ENCODE measurements at regions not wholly inside any gene's neighbourhood (a gene's known extent, or its start where the extent isn't known, plus 50 kb on each side); places are given as distances from the start of the nearest gene placed in this dataset.
"Not testable (repeated sequence)": the region's sequence is repeated elsewhere in the genome, so short reads cannot be mapped to it uniquely, and the experiment has no call there.

DNA sequence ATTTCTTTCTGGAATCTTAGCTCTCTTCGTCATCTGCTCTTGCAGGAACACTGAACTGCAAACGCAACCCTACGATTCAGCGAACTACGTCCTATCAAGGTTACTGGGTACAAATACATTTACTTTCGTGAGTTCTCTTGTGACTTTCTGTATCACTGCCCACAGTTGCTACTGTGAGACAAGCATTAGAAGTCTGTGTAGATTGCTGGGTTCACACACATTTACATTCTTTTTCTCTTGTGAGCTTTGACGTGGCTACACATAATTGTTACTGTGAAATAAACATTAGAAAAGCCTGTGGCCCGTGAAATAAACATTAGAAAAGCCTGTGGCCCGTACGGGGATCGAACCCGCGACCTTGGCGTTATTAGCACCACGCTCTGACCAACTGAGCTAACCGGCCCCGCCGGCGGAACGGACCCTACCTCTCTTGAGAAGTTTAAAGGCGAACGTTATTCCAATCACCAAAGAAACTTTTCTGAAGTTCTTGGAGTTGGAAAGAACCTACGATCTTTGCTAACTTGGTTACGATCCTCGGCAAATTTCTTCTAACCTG is 61.2 kb upstream of the ZNF322 start:
- not testable (repeated sequence) for DNase-seq (ENCODE audit: low read depth)

DNA sequence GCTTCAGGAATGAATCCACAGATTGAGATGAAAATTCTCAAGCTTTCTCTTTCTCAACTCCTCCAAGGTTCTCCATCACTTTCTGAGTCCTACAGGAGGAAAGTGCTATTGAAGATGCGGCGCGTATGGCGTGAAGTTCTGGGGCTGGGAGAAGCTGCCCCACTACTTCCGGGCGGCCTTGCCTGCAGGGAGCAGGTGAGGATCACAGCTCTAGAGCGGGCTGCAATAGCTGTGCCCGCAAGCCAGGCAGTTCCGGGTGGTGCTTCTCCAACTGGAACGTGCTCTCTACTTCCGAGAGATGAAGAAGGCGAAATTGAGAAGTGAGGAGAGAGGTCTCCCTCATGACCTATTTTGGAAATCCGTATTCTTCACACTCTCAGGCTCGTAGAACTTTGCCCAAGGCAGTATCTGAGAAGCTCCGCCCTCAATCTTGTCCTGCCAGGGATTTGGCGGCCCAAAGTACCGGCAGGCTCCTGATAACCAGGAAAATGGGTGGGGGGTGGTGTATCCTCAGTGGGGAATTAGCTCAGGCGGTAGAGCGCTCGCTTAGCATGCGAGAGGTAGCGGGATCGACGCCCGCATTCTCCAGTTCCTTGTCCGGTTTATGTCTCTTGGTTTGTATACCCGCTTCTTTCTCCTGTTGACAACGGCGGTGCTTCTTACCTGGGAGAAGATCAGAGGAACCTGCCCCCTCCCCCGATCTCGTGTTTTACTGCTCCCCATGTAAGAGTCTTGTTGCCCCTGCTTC is 70.6 kb upstream of the ZNF322 start:
- DNase-seq (ENCODE audit: low read depth), result not testable (repeated sequence)

DNA sequence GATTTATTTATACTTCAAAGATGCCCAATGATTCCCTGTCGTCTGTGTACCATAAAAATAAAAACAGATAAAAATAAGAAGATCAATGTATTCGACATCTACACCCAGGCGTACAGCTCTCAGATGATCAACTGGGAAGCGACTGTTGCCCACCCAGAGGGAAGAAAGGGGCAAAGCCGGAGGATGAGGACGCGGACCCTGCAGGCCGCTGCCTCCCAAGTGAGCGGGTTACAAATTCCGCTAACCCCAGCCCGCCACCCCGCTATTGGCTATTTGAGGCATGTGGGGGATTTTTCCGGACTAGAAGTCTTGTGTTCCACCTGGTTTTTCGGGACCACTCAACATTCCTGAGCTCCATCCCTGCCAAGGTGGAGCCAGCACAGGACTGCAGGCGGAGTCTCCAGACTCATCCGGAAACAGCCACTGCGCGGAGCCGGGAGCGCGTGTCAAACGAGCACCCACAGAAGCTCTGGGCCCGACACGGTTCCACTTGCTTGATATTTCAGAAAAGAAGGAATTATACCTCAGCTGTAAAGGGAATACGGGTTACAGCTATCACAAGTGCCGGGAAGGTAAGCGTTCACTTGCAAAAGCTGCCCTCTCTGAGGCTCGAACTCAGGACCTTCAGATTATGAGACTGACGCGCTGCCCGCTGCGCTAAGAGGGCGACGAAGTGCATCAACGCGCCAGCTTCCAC is 75.4 kb upstream of the ZNF322 start:
- DNase-seq (ENCODE audit: low read depth), result not testable (repeated sequence)

DNA sequence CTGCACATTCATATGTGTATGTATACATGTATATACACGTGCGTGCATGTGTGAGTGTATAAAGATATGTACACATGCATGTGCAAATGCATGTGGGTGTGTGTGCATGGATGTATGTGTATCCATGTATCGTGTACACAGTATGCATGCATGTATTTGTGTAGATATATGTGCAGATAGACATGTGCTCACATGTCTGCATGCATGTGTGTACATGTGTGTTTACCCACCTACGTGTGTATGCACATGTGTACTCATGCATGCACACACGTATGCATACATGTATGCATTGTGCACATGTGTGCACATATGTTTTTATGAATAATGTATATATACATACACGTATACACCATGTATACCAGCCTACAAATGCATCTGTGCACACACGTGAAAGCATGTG is 80.3 kb upstream of the ZNF322 start:
- DNase-seq (ENCODE audit: low read depth), result no peak

DNA sequence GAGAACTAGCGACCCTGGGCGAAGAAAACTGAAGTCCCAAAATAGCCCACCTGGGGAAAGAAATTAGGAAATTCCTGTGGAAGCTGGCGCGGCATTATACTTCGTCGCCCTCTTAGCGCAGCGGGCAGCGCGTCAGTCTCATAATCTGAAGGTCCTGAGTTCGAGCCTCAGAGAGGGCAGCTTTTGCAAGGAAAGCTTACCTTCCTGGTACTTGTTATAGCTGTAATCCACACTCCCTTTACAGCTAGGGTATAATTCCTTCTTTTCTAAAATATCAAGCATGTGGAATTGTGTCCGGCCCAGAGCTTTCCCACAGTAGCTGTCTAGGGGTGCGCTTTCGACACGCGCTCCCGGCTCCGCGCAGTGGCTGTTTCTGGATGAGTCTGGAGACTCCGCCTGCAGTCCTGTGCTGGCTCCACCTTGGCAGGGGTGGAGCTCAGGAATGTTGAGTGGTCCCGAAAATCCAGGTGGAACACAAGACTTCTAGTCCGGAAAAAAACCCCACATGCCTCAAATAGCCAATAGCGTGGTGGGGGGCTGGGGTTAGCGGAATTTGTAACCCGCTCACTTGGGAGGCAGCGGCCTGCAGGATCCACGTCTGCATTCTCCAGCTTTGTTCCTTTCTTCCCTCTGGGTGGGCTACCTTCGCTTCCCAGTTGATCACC is 83.7 kb upstream of the ZNF322 start:
- DNase-seq (ENCODE audit: low read depth), result peak; percentile 47

DNA sequence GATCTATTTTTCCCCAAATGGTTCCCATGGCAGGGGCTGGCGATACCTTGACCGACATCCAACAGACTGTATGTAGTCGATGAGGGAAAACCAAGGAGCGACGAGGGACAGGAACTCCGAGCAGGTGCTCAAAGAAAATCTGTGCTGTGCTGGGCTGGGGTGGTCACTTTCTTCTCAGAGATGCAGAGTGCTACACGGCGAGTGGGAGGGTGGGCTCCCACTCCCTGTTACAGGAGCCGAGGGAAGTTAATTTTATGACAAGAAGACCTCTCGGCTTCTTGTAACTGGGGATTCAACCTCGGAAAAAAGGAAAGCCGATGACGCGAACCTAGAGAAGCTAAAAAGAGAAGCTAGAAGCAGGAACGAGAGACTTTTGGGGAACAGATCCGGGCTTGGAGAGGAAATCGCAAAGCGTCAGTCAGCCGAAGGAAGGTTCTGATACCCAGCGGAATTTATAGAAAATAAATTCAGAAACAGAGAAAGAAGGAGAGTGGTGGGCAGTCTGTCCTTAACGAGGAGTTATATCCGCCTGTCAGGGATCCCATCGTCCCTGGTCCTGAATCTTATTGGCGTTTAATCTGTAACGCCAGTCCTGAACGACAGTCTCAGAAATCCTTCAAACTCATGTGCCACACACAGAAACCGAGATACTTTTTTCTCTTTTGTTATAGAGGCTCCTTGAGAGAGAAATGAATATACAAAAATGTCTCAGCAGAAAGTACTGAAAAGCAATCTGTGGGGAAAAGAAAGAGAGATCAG is 84.6 kb upstream of the ZNF322 start:
- DNase-seq (ENCODE audit: low read depth), result no peak

DNA sequence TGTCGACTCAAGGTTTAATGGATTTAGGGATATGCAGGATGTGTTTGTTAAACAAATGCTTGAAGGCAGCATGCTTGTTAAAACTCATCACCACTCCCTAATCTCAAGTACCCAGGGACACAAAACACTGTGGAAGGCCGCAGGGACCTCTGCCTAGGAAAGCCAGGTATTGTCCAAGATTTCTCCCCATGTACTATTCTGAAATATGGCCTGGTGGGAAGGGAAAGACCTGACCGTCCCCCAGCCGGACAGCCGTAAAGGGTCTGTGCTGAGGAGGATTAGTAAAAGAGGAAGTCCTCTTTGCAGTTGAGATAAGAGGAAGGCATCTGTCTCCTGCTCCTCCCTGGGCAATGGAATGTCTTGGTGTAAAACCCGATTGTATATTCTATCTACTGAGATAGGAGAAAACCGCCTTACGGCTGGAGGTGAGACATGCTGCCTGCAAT is 85.3 kb upstream of the ZNF322 start:
- not testable (repeated sequence) for DNase-seq (ENCODE audit: low read depth)

DNA sequence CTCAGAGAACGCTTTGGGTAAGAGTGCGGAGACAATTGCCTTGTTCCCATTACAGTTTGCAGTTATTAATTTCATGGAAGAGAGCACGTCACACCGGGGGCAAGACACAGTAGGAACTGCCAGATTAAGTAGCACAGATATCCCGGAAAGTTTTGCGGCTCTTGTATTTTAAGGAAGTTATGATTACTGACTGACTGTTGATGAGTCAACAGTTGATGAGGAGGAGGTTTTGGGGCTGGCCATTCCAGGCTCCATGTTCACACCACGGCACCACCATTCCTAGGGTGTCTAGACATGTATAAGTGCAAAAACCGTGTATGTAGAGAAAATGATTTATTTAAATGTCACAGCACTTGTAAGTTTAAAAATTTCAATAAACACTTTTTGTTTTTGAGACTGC is 86.4 kb upstream of the ZNF322 start:
- not testable (repeated sequence) for DNase-seq (ENCODE audit: low read depth)

DNA sequence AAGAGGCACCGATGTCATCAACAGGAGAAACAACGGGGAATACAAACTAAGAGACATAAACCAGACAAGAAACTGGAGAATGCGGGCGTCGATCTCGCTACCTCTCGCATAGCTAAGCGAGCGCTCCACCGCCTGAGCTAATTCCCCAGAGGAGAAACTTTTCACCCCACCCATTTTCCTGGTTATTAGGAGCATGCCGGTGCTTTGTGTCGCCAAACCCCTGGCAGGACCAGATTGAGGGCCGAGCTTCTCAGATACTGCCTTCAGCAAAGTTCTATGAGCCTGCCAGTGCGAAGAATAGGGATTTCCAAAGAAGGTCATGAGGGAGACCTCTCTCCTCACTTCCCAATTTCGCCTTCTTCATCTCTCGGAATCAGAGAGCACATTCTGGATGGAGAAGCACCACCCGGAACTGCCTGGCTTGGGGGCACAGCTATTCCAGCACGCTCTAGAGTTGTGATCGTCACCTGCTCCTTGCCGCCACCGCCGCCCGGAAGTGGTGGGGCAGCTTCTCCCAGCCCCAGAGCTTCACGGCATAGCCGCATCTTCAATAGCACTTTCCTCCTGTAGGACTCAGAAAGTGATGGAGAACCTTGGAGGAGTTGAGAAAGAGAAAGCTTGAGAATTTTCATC is 89.7 kb upstream of the ZNF322 start:
- DNase-seq (ENCODE audit: low read depth), result not testable (repeated sequence)

DNA sequence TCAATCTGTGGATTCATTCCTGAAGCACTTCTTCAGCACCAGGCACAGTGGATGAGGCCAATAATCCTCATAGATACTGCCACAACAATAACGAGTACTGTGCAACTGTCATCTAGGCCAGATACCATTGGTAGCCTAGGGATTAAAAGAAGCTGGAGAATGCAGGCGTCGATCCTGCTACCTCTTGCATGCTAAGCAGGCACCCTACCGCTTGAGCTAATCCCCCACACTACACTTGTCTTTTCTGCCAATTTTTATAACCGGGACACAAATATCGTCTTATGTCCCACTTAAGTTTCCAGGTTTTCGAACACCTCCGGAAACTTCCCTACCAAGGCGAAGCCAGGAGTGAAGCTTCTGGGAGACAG is 90.2 kb upstream of the ZNF322 start:
- not testable (repeated sequence) for DNase-seq (ENCODE audit: low read depth)

DNA sequence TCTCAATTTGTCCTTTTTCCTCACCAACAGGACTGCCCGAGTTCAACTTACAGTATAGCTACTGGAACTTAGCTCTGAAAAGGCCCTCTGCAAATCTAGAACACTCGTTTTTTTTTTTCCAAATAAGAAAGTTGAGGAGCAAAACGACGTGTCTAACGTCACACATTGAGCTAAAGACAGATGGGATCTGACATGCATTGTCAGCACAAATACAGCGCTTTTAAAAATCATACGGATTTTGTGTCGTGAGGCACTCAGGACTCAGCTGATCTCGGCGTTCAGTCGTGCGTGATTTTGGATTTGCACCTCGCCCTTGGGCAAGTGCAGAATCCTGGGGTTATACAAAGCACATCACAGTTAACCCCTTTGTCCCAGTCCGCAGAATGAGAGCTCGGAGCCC is 94.7 kb upstream of the ZNF322 start:
- DNase-seq (ENCODE audit: low read depth), result no peak

DNA sequence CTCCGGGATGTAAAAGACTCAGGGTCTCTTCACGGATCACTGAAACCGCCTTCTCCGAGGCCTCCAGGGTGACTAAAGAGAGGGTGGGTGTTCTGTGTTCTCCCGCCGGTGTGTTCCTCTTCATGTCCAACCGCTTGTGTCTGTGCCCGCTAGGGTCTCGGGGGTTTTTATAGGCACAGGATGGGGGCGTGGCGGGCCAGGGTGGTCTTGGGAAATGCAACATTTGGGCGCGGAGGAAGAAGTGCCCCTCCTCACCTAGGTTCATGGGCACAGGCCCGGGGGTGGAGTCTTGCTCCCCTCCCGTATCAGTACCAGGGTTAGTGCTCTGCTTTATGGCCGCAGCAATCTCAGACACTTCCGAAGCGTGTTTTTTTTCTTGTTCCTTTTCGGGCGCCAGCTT is 95.3 kb upstream of the ZNF322 start:
- DNase-seq (ENCODE audit: low read depth), result not testable (repeated sequence)

DNA sequence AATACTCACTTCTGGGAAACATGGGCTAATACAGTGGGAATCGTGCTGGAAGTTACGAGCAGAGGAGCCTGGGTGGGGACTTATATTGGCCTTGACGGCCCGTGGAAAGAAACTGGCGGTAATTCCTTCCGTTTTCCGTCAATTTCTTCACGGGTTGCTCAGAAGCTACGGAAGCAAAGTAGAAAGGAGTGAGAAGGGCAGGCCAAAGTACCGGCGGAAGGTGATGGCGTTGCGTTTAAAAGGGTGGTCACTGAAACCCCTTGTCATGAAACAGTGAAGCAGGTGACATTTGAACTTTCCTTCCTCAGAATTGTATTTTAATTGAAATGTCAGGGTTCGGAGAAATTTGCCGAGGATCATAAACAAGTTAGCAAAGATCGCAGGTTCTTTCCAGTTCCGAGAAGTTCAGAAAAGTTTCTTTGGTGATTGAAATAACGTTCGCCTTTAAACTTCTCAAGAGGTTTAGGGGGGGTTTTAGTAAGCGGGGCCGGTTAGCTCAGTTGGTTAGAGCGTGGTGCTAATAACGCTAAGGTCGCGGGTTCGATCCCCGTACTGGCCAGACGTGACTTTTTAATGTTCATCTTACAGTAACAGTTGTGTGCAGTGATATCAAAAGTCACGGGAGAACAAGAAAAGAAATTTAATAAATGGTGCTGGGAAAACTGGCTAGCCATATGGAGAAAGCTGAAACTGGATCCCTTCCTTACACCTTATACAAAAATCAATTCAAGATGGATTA is 96.7 kb upstream of the ZNF322 start:
- DNase-seq (ENCODE audit: low read depth), result peak; percentile 54

DNA sequence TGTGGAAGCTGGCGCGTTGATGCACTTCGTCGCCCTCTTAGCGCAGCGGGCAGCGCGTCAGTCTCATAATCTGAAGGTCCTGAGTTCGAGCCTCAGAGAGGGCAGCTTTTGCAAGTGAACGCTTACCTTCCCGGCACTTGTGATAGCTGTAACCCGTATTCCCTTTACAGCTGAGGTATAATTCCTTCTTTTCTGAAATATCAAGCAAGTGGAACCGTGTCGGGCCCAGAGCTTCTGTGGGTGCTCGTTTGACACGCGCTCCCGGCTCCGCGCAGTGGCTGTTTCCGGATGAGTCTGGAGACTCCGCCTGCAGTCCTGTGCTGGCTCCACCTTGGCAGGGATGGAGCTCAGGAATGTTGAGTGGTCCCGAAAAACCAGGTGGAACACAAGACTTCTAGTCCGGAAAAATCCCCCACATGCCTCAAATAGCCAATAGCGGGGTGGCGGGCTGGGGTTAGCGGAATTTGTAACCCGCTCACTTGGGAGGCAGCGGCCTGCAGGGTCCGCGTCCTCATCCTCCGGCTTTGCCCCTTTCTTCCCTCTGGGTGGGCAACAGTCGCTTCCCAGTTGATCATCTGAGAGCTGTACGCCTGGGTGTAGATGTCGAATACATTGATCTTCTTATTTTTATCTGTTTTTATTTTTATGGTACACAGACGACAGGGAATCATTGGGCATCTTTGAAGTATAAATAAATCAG is 106.8 kb upstream of the ZNF322 start:
- not testable (repeated sequence) for DNase-seq (ENCODE audit: low read depth)

DNA sequence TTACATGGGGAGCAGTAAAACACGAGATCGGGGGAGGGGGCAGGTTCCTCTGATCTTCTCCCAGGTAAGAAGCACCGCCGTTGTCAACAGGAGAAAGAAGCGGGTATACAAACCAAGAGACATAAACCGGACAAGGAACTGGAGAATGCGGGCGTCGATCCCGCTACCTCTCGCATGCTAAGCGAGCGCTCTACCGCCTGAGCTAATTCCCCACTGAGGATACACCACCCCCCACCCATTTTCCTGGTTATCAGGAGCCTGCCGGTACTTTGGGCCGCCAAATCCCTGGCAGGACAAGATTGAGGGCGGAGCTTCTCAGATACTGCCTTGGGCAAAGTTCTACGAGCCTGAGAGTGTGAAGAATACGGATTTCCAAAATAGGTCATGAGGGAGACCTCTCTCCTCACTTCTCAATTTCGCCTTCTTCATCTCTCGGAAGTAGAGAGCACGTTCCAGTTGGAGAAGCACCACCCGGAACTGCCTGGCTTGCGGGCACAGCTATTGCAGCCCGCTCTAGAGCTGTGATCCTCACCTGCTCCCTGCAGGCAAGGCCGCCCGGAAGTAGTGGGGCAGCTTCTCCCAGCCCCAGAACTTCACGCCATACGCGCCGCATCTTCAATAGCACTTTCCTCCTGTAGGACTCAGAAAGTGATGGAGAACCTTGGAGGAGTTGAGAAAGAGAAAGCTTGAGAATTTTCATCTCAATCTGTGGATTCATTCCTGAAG is 111.6 kb upstream of the ZNF322 start:
- not testable (repeated sequence) for DNase-seq (ENCODE audit: low read depth)

DNA sequence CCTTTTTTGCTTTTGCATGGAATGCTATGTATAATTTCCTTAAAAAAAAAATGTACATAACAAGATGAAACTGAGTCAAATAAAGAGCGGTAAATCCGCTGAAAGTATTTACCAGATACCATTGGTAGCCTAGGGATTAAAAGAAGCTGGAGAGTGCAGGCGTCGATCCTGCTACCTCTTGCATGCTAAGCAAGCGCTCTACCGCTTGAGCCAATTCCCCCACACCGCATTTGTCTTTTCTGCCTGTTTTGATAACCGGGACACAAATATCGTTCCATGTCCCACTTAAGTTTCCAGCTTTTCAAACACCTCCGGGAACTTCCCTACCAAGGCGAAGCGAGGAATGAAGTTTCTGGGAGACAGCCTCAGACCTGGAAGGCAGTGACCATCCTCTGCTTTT is 113.9 kb upstream of the ZNF322 start:
- DNase-seq (ENCODE audit: low read depth), result not testable (repeated sequence)

DNA sequence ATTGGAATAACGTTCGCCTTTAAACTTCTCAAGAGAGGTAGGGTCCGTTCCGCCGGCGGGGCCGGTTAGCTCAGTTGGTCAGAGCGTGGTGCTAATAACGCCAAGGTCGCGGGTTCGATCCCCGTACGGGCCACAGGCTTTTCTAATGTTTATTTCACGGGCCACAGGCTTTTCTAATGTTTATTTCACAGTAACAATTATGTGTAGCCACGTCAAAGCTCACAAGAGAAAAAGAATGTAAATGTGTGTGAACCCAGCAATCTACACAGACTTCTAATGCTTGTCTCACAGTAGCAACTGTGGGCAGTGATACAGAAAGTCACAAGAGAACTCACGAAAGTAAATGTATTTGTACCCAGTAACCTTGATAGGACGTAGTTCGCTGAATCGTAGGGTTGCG is 121.0 kb upstream of the ZNF322 start:
- DNase-seq (ENCODE audit: low read depth), result not testable (repeated sequence)

DNA sequence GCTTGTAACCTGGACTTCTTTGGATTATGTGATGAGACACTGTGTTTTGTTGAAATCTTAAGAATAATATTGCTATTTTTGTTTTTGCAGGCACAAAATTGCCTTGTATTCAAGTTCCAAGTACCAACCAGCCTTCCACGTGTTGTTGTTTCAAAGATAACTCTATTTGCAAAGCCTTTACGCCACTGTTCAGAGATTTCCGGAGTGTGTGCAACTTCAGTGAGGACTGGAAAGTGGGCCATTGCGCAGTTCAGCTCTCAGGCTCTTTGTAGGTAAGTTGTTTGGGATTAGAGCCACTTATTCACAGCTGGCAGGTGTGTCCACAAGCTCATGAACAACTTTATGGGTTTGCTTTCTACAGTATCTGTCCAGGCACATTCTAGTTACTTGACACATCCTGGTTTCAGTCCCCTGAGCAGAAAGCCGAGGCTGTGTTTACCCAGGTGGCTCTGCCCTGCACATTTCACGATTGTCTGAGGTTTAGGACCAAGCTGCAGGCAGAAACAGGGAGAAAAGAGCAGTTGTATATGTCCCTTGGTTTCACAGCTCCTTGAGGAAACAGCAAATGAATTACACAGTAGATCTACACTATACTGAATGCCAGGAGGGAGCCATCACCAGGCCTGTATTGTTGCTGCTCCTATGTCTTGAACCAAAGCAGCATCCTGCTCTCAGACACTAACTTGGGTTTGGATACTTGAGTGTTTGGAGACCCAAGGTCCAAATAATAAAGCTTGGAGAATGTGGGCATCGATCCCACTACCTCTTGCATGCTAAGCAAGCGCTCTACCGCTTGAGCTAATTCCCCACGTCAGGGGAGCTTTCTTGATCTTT is 136.1 kb upstream of the ZNF322 start:
- not testable (repeated sequence) for DNase-seq (ENCODE audit: low read depth)
